ENCODE measurements at regions not wholly inside any gene's neighbourhood (a gene's known extent, or its start where the extent isn't known, plus 50 kb on each side); places are given as distances from the start of the nearest gene placed in this dataset.

GRCh38 chr11:13905137-13905781, 57.3 kb upstream of the SPON1 start (continued):
- no peak for TF ChIP-seq TFDP2 (CRISPR knock-in tag; IDR thresholded peaks at IDR 0.05)
- TF ChIP-seq U2AF2 (IDR thresholded peaks at IDR 0.05; ENCODE audit: low read depth, low read length), result no peak
- TF ChIP-seq ZNF883 (CRISPR knock-in tag; IDR thresholded peaks at IDR 0.05; ENCODE audit: not compliant biosample characterization), result no peak
- no peak for TF ChIP-seq ZNF691 (CRISPR knock-in tag; IDR thresholded peaks at IDR 0.05; ENCODE audit: borderline replicate concordance, low read depth)
- no peak for TF ChIP-seq ZBTB33 (CRISPR knock-in tag; IDR thresholded peaks at IDR 0.05)
- TF ChIP-seq JUN (CRISPR knock-in tag; IDR thresholded peaks at IDR 0.05), result no peak
- no peak for TF ChIP-seq CREB1 (IDR thresholded peaks at IDR 0.05)
- TF ChIP-seq CREB1 (CRISPR knock-in tag; IDR thresholded peaks at IDR 0.05), result no peak
- no peak for TF ChIP-seq RBFOX2 (IDR thresholded peaks at IDR 0.05; ENCODE audit: low read depth, low read length)

GRCh38 chr11:13907678-13908077, 54.8 kb upstream of the SPON1 start:
- WGBS (ENCODE audit: low lambda C conversion rate), result 3% methylated on average over 4 of the region's 4 CpGs
- in situ Hi-C loops (cut with HindIII; ENCODE audit: extremely low pct_ligation_motif_present, low pct_unique_long_range_greater_than_20kb), result no loop called here
- TF ChIP-seq ZNF703 (CRISPR knock-in tag; IDR thresholded peaks at IDR 0.05; ENCODE audit: borderline replicate concordance) (no peak), ZBED4 (CRISPR knock-in tag; IDR thresholded peaks at IDR 0.05; ENCODE audit: borderline replicate concordance) (no peak), UBTF (CRISPR knock-in tag; IDR thresholded peaks at IDR 0.05) (no peak), RBFOX2 (IDR thresholded peaks at IDR 0.05; ENCODE audit: low read depth, low read length) (no peak), NBN (conservative IDR thresholded peaks at IDR 0.05) (no peak)

More at GRCh38 chr11:13907678-13908077, 54.8 kb upstream of the SPON1 start:
- Histone ChIP-seq H2AFZ (ENCODE audit: low read length) (no peak overlapping the region), H3K4me1 (ENCODE audit: insufficient read depth, low read length) (no peaks in the 10 kb centered on the region), H3K9ac (ENCODE audit: insufficient read depth, low read depth, low read length) (no peak overlapping the region), H3K27me3 (ENCODE audit: control insufficient read depth in 1 of 2, insufficient read depth in 2 of 2, low read length in 2 of 2) (no peaks in the 10 kb centered on the region), H3K4me2 (ENCODE audit: low read depth, low read length) (no peak overlapping the region), H4K20me1 (ENCODE audit: insufficient read depth, low read length) (no peaks in the 10 kb centered on the region), H3K36me3 (replicated peaks in 1 of 2; ENCODE audit: control insufficient read depth in 1 of 2, insufficient read depth in 2 of 2, low read length in 2 of 2) (no peaks in the 10 kb centered on the region), H3K4me3 (replicated peaks in 1 of 3; ENCODE audit: insufficient read depth in 1 of 3, low read depth in 2 of 3, low read length in 3 of 3) (no peak overlapping the region), H3K27ac (ENCODE audit: extremely low read length, insufficient read depth, low read length) (no peak overlapping the region), H3K79me2 (ENCODE audit: insufficient read depth, low read length) (no peaks in the 10 kb centered on the region), H3K9me3 (ENCODE audit: low read length) (no peaks in the 10 kb centered on the region)
- intact Hi-C loops (cut with micrococcal nuclease; ENCODE audit: unreplicated experiment), result no loop called here
- ChIA-PET CTCF (ENCODE audit: low intra/inter-chr PET ratio, low total read pairs) (no interaction called here), POLR2A (no interaction called here)
- DNase-seq (ENCODE audit: low spot score) (no peak), ATAC-seq (no peak), FAIRE-seq (no peak)
- no TSS peak for BruUV-seq (replicated peaks)
